GM21390 (cell line): ENCODE measurements at regions not wholly inside any gene's neighbourhood (a gene's known extent, or its start where the extent isn't known, plus 50 kb on each side); places are given as distances from the start of the nearest gene placed in this dataset.
"Not testable (repeated sequence)": the region's sequence is repeated elsewhere in the genome, so short reads cannot be mapped to it uniquely, and the experiment has no call there.

Experiments
- ATAC-seq: cut with Tn5 transposase; IDR thresholded peaks from one replicate; pipeline ENCODE4 v1.9.1; 2021; ENCODE audit not compliant: unreplicated experiment

- not testable (repeated sequence) for ATAC-seq
Measured at GRCh38 chr10:109307102-109307501, 616.2 kb downstream of the XPNPEP1 start.

GRCh38 chr10:109306698-109307097 is 616.6 kb downstream of the XPNPEP1 start:
- ATAC-seq = no peak

GRCh38 chr10:109287858-109288257 is 635.5 kb downstream of the XPNPEP1 start:
- ATAC-seq = no peak

- ATAC-seq = no peak
Measured at GRCh38 chr10:109282510-109282909, 640.8 kb downstream of the XPNPEP1 start.

- no peak for ATAC-seq
Measured at GRCh38 chr10:109281347-109281746, 642.0 kb downstream of the XPNPEP1 start.

GRCh38 chr10:109280837-109281236 is 642.5 kb downstream of the XPNPEP1 start:
- no peak for ATAC-seq

GRCh38 chr10:109277456-109277855 is 645.9 kb downstream of the XPNPEP1 start:
- ATAC-seq = no peak

GRCh38 chr10:109275960-109276359 is 647.4 kb downstream of the XPNPEP1 start:
- ATAC-seq = no peak

- ATAC-seq = no peak
Measured at GRCh38 chr10:109274681-109275080, 648.6 kb downstream of the XPNPEP1 start.

- no peak for ATAC-seq
Measured at GRCh38 chr10:109270173-109270572, 653.1 kb downstream of the XPNPEP1 start.

GRCh38 chr10:109264004-109264403 is 659.3 kb downstream of the XPNPEP1 start:
- ATAC-seq = no peak

- no peak for ATAC-seq
Measured at GRCh38 chr10:109261231-109261630, 662.1 kb downstream of the XPNPEP1 start.

- ATAC-seq = no peak
Measured at GRCh38 chr10:109259293-109259692, 664.0 kb downstream of the XPNPEP1 start.

GRCh38 chr10:109253306-109253705 is 670.0 kb downstream of the XPNPEP1 start:
- no peak for ATAC-seq

- no peak for ATAC-seq
Measured at GRCh38 chr10:109250152-109250551, 673.2 kb downstream of the XPNPEP1 start.

- ATAC-seq = no peak
Measured at GRCh38 chr10:109247814-109248213, 675.5 kb downstream of the XPNPEP1 start.

GRCh38 chr10:109245821-109246220 is 677.5 kb downstream of the XPNPEP1 start:
- ATAC-seq = no peak

GRCh38 chr10:109239371-109239770 is 683.9 kb downstream of the XPNPEP1 start:
- ATAC-seq = no peak

- no peak for ATAC-seq
Measured at GRCh38 chr10:109237682-109238081, 685.6 kb downstream of the XPNPEP1 start.

- ATAC-seq = no peak
Measured at GRCh38 chr10:109237050-109237449, 686.3 kb downstream of the XPNPEP1 start.

GRCh38 chr10:109223533-109223932 is 699.8 kb downstream of the XPNPEP1 start:
- ATAC-seq = not testable (repeated sequence)

GRCh38 chr10:109219935-109220605 is 703.2 kb downstream of the XPNPEP1 start:
- no peak for ATAC-seq

- ATAC-seq = no peak
Measured at GRCh38 chr10:109218207-109218606, 705.1 kb downstream of the XPNPEP1 start.
